HG03457 (cell line): ENCODE measurements at regions not wholly inside any gene's neighbourhood (a gene's known extent, or its start where the extent isn't known, plus 50 kb on each side); places are given as distances from the start of the nearest gene placed in this dataset.

ENCODE experiments used
- ATAC-seq: cut with Tn5 transposase; IDR thresholded peaks from one replicate; pipeline ENCODE4 v1.9.1; 2021; ENCODE audit warnings: moderate number of reproducible peaks; ENCODE audit not compliant: unreplicated experiment

DNA sequence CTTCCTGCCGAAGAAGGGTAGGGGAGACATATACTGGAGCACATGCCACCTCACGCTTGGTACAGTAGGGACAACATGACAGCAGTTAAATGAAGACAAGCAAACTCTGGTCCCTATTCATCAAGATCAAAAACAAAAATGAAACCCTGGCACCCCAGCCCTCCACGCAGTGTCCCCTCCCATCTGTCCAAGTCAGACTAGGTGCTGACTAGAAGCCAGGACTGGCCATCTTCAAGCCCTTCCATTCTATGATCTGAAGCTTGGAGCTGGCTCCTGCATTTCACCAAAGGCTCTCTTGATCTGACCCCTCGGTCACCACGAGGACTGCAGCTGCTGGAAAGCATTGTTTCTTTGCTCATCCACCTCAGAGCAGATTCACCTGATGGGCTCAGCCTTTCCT lies 158.9 kb upstream of the GGTLC1 start:
- no peak for ATAC-seq

- no peak for ATAC-seq
These were observed 157.7 kb upstream of the GGTLC1 start for GRCh38 chr20:24146231-24146634.

GRCh38 chr20:24144371-24144770 lies 155.8 kb upstream of the GGTLC1 start:
- no peak for ATAC-seq

- ATAC-seq, result no peak
These were observed 152.5 kb upstream of the GGTLC1 start for GRCh38 chr20:24141111-24141510.

DNA sequence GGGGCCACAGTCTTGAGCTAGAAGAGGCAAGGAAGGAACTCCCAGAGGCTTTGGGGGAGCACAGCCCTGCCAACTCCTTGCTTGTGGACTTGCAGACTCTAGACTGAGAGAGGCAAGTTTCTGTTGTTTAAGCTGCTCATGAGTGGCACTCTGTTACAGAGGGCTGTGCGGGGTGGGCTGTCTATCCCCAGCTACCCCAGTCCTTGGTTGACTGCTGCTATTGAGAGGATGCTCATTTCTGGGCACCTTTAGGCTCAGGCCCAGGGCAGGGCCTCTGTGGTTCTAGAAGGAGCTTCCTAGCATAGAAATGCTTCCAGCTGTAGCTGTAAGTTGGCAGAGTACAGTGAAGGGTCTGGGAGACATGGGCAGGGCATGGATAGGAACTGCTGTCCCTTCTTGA lies 151.3 kb upstream of the GGTLC1 start:
- no peak for ATAC-seq

DNA sequence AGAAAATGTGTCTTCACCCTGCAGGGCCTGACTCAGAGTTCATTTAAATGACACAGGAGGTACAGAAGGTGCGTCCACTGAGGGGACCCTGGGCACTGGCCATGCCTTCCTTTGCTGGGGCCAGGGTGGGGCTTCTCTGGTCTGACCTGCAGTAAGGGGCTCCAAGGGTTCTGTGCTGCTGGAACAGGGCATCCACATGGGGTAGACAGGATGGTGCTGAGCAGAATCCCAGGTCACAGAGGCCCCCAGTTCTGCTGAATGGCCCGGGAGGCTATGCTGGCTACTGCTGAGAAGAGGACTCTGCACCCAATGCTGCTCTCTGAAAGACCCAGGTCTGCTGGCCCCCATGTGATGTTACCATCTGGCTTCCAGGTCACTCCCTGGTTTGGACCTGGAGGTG lies 150.4 kb upstream of the GGTLC1 start:
- no peak for ATAC-seq

- ATAC-seq, result no peak
These were observed 149.7 kb upstream of the GGTLC1 start for GRCh38 chr20:24138196-24138857.

DNA sequence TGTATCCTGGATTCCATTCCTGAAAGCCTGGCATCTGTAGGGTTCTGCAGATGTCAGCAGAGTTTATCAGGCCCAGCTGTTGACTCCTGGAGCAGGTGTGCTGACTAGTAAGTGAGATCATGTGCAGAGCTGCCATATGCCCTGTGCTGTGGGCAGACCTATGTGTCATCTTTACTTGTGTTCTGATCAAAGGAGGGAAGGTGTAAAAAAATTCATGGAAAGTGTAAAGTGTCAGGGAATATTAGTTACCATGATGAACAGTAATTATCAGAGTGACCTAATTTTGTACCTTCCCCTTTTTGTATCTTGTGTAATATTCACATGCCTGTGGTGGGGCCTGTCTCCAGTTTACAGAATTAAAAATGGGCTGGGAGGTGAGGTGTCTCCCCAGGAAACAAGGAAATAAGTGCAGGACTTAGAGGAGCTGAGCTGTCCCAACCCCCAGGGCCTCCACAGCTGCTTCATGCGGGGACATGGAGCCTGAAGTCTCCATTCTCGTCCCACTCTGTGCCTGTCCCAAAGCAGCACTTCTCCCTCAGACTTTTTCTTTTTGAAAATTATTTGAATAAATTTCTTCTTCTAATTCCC lies 148.2 kb upstream of the GGTLC1 start:
- no peak for ATAC-seq

DNA sequence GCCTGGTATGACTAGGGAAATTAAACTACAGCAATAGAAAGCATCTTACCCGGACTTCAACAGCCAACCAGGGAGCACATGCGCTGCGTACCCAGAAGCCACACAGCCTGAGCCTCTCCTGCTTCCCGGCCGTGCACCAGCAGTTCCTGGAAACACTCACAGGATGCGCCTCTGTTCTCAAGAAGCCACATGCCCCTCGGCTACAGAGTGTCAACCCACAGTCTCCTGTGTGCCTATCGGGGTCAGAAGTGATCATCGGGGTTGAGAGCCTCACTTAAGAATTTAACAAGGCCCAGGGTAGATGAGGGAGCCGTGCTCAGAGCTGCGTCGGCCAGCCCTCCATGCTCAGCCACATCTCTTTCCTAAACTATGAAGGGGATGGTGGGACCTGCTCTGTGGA lies 147.2 kb upstream of the GGTLC1 start:
- ATAC-seq, result no peak

- no peak for ATAC-seq
These were observed 146.4 kb upstream of the GGTLC1 start for GRCh38 chr20:24134930-24135329.

DNA sequence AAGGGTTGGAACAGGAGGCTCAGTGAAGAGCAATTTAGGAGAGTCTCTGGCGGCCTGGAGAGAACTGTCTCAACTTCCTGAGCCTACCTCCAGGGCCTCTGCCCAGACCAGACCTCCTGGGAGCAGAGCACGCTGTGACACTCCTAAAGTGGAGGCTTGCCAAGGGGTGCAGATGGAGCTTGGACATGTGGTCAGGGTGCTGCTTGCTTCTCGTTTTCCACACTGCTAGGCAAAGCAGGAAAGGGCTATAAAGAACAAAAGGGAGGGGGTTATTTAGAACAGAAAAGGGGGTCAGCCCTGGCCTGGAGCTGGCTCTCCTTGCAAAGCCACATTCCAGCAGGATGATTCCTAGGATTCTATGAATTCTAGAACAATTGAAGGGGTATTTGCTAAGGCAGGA lies 145.7 kb upstream of the GGTLC1 start:
- no peak for ATAC-seq

GRCh38 chr20:24132246-24132645 lies 143.7 kb upstream of the GGTLC1 start:
- no peak for ATAC-seq

DNA sequence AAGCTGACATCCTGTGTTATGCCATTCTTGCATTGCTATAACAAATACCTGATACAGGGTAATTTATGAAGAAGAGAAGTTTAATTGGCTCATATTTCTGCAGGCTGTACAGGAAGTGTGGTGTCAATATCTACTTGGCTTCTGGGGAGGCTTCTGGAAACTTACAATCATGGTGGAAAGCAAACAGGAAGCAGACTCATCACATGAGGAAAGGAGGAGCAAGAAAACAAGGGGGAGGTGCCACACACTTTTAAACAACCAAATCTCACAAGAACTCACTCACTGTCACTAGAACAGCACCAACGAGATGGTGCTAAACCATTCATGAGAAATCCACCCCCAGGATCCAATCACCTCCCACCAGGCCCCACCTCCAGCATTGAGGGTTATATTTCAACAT lies 143.1 kb upstream of the GGTLC1 start:
- no peak for ATAC-seq

- ATAC-seq, result no peak
These were observed 142.7 kb upstream of the GGTLC1 start for GRCh38 chr20:24131281-24131680.

DNA sequence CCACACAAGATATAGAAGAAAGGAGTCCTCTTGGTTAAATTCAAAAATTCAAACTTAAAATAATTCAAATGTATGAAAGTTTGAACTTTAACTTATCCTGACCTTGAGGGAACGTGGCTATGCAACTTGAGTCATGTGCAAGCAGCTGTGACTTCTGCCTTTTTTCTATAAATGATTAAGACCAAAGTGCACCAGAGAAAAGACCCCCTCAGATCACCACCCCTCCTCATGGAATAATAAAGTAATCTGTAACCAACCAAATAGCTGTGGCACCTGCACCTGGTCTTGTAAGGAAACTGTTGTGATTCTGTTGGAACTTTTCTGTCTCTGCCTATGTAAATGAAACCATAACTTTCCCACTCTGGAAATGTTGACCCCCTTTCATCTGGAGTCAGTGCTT lies 141.1 kb upstream of the GGTLC1 start:
- no peak for ATAC-seq

GRCh38 chr20:24124951-24125650 lies 136.5 kb upstream of the GGTLC1 start:
- no peak for ATAC-seq

- no peak for ATAC-seq
These were observed 135.4 kb upstream of the GGTLC1 start for GRCh38 chr20:24124003-24124402.

DNA sequence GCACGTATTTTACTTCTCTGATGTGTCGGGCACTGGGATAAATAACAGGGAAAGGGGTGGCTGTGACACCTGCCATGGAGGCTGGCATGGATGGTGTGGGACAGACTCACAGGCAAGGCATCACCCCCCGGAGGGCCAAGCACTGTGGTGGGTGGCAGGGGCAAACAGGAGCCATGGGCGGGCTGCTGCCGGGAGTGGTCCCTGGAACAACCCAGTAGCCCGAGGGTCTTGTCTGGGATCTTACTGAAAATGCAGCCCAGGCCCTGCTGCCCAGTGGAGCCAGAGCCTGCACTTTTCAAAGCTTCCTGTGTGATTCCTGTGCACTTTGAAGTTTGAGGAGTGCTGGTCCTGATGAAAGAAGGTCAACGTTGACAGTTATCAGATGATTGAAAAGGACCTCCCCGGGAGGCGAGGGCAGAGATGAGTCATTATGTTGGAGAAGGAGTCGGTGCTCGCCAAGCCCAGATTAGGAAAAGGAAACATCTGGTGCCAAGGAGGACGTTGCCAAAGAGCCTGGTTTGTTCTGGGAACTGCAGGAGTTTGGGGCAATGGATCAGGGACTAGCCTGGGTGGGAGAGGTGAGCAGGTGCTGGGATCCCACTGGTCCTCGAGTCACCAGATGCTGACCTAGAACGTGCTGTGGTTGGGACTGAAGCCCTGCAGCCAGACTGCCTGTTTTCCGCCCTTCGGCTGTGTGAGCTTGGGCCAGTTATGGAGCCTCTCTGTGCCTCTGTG lies 130.0 kb upstream of the GGTLC1 start:
- no peak for ATAC-seq

GRCh38 chr20:24118034-24118433 lies 129.5 kb upstream of the GGTLC1 start:
- ATAC-seq, result no peak

DNA sequence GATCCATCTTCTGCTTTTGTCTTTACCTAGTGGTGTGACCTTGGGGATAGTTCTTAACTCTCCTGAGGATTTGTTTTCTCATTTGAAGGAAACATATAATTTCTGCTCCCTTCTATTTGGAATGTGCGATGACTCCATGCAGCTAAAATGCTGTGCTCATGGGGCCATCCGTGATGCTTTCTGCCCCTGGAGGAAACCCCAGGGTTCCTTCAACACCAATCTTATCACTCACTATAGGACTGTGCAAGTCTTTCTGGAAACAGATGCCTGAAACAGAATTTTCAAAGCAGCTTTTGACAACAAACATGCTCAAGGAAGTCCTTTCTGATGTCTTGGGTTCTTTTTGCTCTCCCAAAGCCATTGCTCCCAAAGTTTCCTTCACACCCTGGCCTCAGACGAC lies 128.8 kb upstream of the GGTLC1 start:
- ATAC-seq, result no peak

DNA sequence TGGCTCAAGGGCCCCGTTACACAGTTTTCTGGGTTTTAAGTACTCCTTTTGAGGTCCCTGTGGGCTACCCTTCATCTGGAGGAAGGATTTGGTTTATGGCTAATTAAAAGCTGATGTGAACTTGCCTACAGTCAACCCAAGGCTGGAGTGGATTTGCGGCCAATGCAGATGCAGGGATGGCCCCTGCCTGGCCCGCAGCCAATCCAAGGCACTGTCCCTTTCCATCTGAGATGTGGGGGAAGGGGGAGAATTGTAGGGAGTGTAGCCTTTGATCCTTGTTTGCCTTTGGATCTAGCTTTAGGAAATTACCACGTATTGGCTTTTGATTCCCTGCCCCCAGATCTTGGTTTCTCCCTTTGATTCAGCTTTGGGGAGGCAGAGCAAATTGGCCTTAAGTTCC lies 128.0 kb upstream of the GGTLC1 start:
- ATAC-seq, result no peak

DNA sequence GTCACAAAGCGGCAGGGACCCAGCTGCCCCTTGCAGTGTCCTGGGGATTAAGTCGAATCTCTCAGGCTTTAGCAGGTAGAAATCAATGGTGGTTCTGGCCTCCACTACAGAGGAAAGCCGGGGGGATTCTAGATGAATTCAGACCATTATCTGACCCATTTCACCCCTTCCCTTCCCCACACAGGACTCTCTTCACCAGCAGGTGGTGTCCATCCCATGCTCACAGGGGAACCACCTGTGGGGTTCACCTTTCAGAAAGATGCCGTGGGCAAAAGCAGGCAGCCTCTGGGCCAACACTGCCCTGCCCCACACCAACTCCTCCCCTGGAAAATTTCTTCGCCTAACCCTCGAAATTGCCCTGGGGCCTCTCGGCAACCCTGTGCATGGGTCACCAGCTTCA lies 123.8 kb upstream of the GGTLC1 start:
- ATAC-seq, result no peak
